DMS53 treated with DMSO at 0.1 percent for 48 hours (cell line): ENCODE measurements at regions not wholly inside any gene's neighbourhood (a gene's known extent, or its start where the extent isn't known, plus 50 kb on each side); places are given as distances from the start of the nearest gene placed in this dataset.
"Not testable (repeated sequence)": the region's sequence is repeated elsewhere in the genome, so short reads cannot be mapped to it uniquely, and the experiment has no call there.

Experiments used
- DNase-seq: peaks from one replicate; lab custom pipeline; 2025; ENCODE audit not compliant: unreplicated experiment; lab: John Stamatoyannopoulos, UW

GRCh38 chr22:22774762-22775161 lies 112.9 kb upstream of the IGLL5 start:
- not testable (repeated sequence) for DNase-seq

- no peak for DNase-seq
These were observed 111.5 kb upstream of the IGLL5 start for GRCh38 chr22:22776121-22776520.

GRCh38 chr22:22779213-22779612 lies 108.4 kb upstream of the IGLL5 start:
- DNase-seq = no peak

- DNase-seq = no peak
These were observed 104.0 kb upstream of the IGLL5 start for GRCh38 chr22:22783575-22783974.

- DNase-seq = no peak
These were observed 103.2 kb upstream of the IGLL5 start for GRCh38 chr22:22784249-22785039.

- no peak for DNase-seq
These were observed 102.1 kb upstream of the IGLL5 start for GRCh38 chr22:22785316-22786065.

- peak; percentile 70 for DNase-seq
These were observed 101.1 kb upstream of the IGLL5 start for GRCh38 chr22:22786301-22787115.

- no peak for DNase-seq
These were observed 100.5 kb upstream of the IGLL5 start for GRCh38 chr22:22787151-22787550.

- no peak for DNase-seq
These were observed 99.7 kb upstream of the IGLL5 start for GRCh38 chr22:22787786-22788459.

GRCh38 chr22:22788460-22789037 lies 99.1 kb upstream of the IGLL5 start:
- no peak for DNase-seq

GRCh38 chr22:22789233-22789921 lies 98.2 kb upstream of the IGLL5 start:
- DNase-seq = no peak

GRCh38 chr22:22789922-22790845 lies 97.4 kb upstream of the IGLL5 start:
- DNase-seq = no peak

- DNase-seq = no peak
These were observed 96.0 kb upstream of the IGLL5 start for GRCh38 chr22:22791438-22792181.

- not testable (repeated sequence) for DNase-seq
These were observed 95.3 kb upstream of the IGLL5 start for GRCh38 chr22:22792205-22792786.

GRCh38 chr22:22795639-22796038 lies 92.0 kb upstream of the IGLL5 start:
- DNase-seq = not testable (repeated sequence)

GRCh38 chr22:22796724-22797123 lies 90.9 kb upstream of the IGLL5 start:
- DNase-seq = no peak

- DNase-seq = no peak
These were observed 89.4 kb upstream of the IGLL5 start for GRCh38 chr22:22798232-22798616.

GRCh38 chr22:22798716-22799115 lies 88.9 kb upstream of the IGLL5 start:
- no peak for DNase-seq
